SK-N-MC (cell line): ENCODE measurements at regions not wholly inside any gene's neighbourhood (a gene's known extent, or its start where the extent isn't known, plus 50 kb on each side); places are given as distances from the start of the nearest gene placed in this dataset.
"Not testable (repeated sequence)": the region's sequence is repeated elsewhere in the genome, so short reads cannot be mapped to it uniquely, and the experiment has no call there.

Experiments
- DNase-seq: peaks from one replicate; pipeline ENCODE4 v3.0.0-alpha.2; 2011; ENCODE audit warnings: low read depth, low spot score
- H3K27ac ChIP-seq: fragments of 200-600 bp; sonication (generic); 2 replicates; pipeline ENCODE4 v1.5.1; 2016; ENCODE audit warnings: mixed run types
- H3K36me3 ChIP-seq: fragments of 200-600 bp; sonication (generic); 2 replicates; pipeline ENCODE4 v1.6.1; 2017; ENCODE audit warnings: antibody characterized with exemption, low read length, mixed read lengths; ENCODE audit not compliant: insufficient read depth
- H3K4me3 ChIP-seq: fragments of 200-600 bp; sonication (generic); 2 replicates; pipeline ENCODE4 v1.5.1; 2016
- H3K9ac ChIP-seq: fragments of 200-600 bp; sonication (generic); 2 replicates; pipeline ENCODE4 v1.8.0; 2017; ENCODE audit warnings: mixed run types, mixed read lengths; ENCODE audit not compliant: insufficient read length
- H3K9me3 ChIP-seq: fragments of 200-600 bp; sonication (generic); 2 replicates; pipeline ENCODE4 v1.6.1; 2017; ENCODE audit warnings: low read depth, mild to moderate bottlenecking, antibody characterized with exemption, low read length, moderate library complexity, mixed read lengths
- EZH2 ChIP-seq: fragments of 200-600 bp; sonication (generic); IDR thresholded peaks from one replicate; pipeline ENCODE4 v1.6.1; 2017; ENCODE audit warnings: antibody characterized with exemption
- FOXP2 ChIP-seq: optimal IDR thresholded peaks from 2 replicates; pipeline ENCODE3; 2011; ENCODE audit warnings: mild to moderate bottlenecking, moderate library complexity; ENCODE audit not compliant: insufficient read depth; ENCODE audit errors: extremely low read length, control extremely low read depth
- POLR2AphosphoS5 ChIP-seq: IDR thresholded peaks from 2 replicates; pipeline ENCODE4 v1.6.1; 2012; ENCODE audit warnings: mild to moderate bottlenecking, low read depth, low read length, borderline replicate concordance

- TF ChIP-seq FOXP2 (no peak), EZH2 (no peak), POLR2AphosphoS5 (no peak)
- DNase-seq, result no peak
- Histone ChIP-seq H3K9ac (no peak overlapping the region), H3K27ac (no peak overlapping the region), H3K4me3 (no peak overlapping the region), H3K36me3 (no peaks in the 10 kb centered on the region), H3K9me3 (no peaks in the 10 kb centered on the region)
Observed at GRCh38 chr6:170144571-170145271, 146.2 kb downstream of the DLL1 start.

GRCh38 chr6:170143401-170144150 is 147.3 kb downstream of the DLL1 start:
- Histone ChIP-seq H3K4me3 (no peak overlapping the region), H3K9me3 (no peaks in the 10 kb centered on the region), H3K27ac (no peak overlapping the region), H3K36me3 (no peaks in the 10 kb centered on the region), H3K9ac (no peak overlapping the region)
- TF ChIP-seq EZH2, result no peak
- TF ChIP-seq FOXP2, result no peak
- no peak for TF ChIP-seq POLR2AphosphoS5
- DNase-seq, result no peak

DNA sequence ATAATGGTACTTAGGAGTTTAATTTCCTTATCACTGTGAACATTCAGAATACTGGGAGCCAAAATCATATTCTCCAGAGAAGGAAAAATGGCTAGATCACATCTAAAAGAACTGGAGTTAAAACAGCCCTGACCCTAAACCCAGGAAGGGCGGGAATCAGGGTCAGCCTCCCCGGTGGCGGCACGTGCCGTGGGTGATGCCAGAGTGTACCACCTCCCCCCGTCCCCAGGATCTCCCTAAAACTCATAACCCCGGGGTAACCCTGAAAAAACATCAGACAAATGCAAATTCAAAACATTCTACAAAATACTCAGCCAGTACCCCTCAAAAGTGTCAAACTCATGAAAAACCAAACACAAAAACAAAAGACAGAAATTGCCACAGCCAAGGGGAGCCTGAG is 148.3 kb downstream of the DLL1 start:
- Histone ChIP-seq H3K9me3 (no peaks in the 10 kb centered on the region), H3K27ac (no peak overlapping the region), H3K36me3 (no peaks in the 10 kb centered on the region), H3K4me3 (no peak overlapping the region), H3K9ac (no peak overlapping the region)
- TF ChIP-seq POLR2AphosphoS5 (no peak), FOXP2 (no peak), EZH2 (no peak)
- DNase-seq, result no peak

DNA sequence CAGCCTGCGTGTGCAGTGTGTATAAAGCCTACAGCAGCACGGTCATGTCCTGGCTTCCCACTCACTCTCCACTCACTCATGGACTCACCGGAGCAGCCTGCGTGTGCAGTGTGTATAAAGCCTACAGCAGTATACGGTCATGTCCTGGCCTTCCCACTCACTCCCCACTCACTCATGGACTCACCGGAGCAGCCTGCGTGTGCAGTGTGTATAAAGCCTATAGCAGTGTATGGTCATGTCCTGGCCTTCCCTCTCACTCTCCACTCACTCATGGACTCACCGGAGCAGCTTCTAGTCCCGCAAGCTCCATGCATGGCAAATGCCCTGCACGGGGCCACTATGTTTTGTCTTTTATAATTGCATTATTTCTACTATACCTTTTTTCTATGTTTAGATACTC is 149.8 kb downstream of the DLL1 start:
- not testable (repeated sequence) for H3K4me3 ChIP-seq, H3K36me3 ChIP-seq, H3K9me3 ChIP-seq, DNase-seq, H3K27ac ChIP-seq, H3K9ac ChIP-seq

DNA sequence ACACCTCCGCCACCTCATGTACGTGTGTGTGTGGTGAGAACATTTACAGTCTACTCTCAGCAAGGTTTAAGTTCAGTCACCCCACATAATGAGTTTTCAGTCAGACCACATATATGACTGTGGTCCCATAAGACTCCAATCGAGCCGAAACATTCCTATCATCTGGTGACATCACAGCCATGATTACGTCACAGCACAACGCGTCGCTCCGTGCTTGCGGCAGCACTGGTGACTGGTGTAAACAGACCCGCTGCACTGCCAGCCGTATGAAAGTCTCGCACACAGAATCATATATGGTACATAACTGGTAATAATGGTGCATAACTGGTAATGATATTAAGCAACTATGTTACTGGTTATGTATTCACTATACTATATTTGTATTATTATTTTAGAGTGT is 150.7 kb downstream of the DLL1 start:
- no peaks in the 10 kb centered on the region for H3K36me3 ChIP-seq
- H3K9me3 ChIP-seq, result no peaks in the 10 kb centered on the region
- no peak overlapping the region for H3K4me3 ChIP-seq
- no peak overlapping the region for H3K9ac ChIP-seq
- TF ChIP-seq POLR2AphosphoS5, result no peak
- no peak for TF ChIP-seq EZH2
- TF ChIP-seq FOXP2, result no peak
- H3K27ac ChIP-seq, result no peak overlapping the region
- DNase-seq, result no peak

GRCh38 chr6:170139531-170139930 is 151.3 kb downstream of the DLL1 start:
- Histone ChIP-seq H3K9me3 (no peaks in the 10 kb centered on the region), H3K27ac (no peak overlapping the region), H3K4me3 (no peak overlapping the region), H3K36me3 (no peaks in the 10 kb centered on the region), H3K9ac (no peak overlapping the region)
- TF ChIP-seq FOXP2, result no peak
- TF ChIP-seq EZH2, result no peak
- TF ChIP-seq POLR2AphosphoS5, result no peak
- DNase-seq, result no peak

GRCh38 chr6:170139046-170139445 is 151.8 kb downstream of the DLL1 start:
- H3K27ac ChIP-seq, result not testable (repeated sequence)

GRCh38 chr6:170137911-170138910 is 152.7 kb downstream of the DLL1 start:
- H3K9ac ChIP-seq, result no peak overlapping the region
- TF ChIP-seq FOXP2 (no peak), POLR2AphosphoS5 (no peak), EZH2 (no peak)
- DNase-seq, result no peak

More at GRCh38 chr6:170139046-170139445, 151.8 kb downstream of the DLL1 start:
- H3K36me3 ChIP-seq, H3K9me3 ChIP-seq, H3K9ac ChIP-seq, H3K4me3 ChIP-seq, DNase-seq: not testable (repeated sequence)

More at GRCh38 chr6:170137911-170138910, 152.7 kb downstream of the DLL1 start:
- no peaks in the 10 kb centered on the region for H3K36me3 ChIP-seq
- no peak overlapping the region for H3K4me3 ChIP-seq
- no peak overlapping the region for H3K27ac ChIP-seq
- H3K9me3 ChIP-seq, result no peaks in the 10 kb centered on the region
